OCI-LY3 (cell line): ENCODE measurements at regions not wholly inside any gene's neighbourhood (a gene's known extent, or its start where the extent isn't known, plus 50 kb on each side); places are given as distances from the start of the nearest gene placed in this dataset.

Experiments
- CTCF ChIP-seq: fragments of 200-600, 300-600 bp; sonication (generic); IDR thresholded peaks from 2 replicates; pipeline ENCODE4 v1.5.1; 2014; ENCODE audit warnings: antibody characterized with exemption, low read length, low read depth
- EZH2phosphoT487 ChIP-seq: fragments of 200-600 bp; shearing (Covaris generic); IDR thresholded peaks from 2 replicates; pipeline ENCODE4 v1.6.1; 2018; ENCODE audit warnings: antibody characterized with exemption, mixed run types, low read depth

DNA sequence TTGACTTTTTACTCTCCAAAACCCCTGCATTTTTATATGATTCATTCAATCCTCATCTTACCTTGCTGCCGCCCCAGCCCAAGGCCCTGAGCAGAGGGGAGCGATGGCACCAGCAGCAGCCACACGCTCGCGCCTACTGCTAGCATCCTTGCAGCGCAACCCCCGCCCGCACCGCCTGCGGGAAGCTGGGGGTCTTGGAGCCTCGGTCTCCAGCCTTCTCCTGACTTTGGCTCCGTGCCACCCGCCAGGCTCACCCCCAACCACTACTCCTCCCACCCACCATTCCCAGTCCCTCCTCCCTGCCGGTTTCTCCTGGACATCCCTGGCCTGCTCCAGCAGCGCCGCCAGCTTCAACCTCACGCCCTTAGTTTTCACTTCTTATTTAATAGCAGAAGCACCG lies 76.6 kb downstream of the RPE65 start:
- TF ChIP-seq EZH2phosphoT487, result no peak
- TF ChIP-seq CTCF, result no peak
